GM18951 (cell line): ENCODE measurements at regions not wholly inside any gene's neighbourhood (a gene's known extent, or its start where the extent isn't known, plus 50 kb on each side); places are given as distances from the start of the nearest gene placed in this dataset.

ENCODE experiments used
- POLR2A ChIP-seq: IDR thresholded peaks from 4 replicates; pipeline ENCODE4 v1.6.1; 2011; ENCODE audit warnings: mild to moderate bottlenecking; ENCODE audit not compliant: insufficient read length, insufficient read depth; ENCODE audit errors: extremely low read depth
- in situ Hi-C: fragments of 300-500 bp; cut with MboI; formaldehyde crosslinking; loops from one replicate; pipeline ENCODE4 v1.12.0; 2022; ENCODE audit warnings: low sequenced_read_pairs, mixed read lengths, inconsistent platforms; ENCODE audit not compliant: unreplicated experiment

DNA sequence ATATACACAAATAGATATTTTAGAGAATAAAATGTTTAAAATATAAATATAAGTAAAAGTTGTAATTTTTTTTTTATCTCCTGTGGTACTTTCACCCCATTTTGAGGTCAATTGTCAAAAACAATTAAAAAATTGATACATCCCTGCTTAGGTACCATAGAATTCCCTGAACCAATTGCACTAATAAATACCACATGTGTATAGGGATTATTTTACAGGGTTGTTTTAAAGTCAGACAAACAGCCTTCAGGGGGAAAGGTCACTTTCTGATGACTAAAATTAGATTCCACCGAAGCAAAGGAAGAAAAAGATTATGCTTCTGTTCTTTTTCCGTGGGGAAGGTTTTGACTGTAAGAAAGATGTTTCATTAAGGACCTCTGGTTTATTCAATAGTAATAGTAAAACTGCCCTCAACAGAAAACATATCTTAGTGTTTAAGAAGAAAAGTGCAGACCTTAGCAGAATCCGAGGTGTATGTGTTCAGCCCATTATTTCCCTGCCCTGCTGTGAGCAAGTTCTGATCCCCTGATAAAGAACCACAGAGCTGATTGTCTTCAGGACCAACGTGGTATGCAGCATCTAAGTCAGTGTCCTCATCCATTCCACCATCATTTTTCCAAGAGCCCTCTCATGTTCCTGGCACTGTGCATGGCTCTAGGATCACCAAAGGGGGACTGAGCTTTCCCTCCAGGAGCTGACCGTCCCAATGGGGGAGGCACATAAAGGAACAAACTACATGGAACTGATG is 132.9 kb upstream of the IL12A start:
- in situ Hi-C loops, result no loop called here
- TF ChIP-seq POLR2A, result no peak

- in situ Hi-C loops, result no loop called here
- no peak for TF ChIP-seq POLR2A
These were observed 132.0 kb upstream of the IL12A start for GRCh38 chr3:159856590-159857104.

GRCh38 chr3:159857840-159858239 is 130.8 kb upstream of the IL12A start:
- in situ Hi-C loops, result no loop called here
- TF ChIP-seq POLR2A, result no peak

GRCh38 chr3:159858650-159859049 is 130.0 kb upstream of the IL12A start:
- in situ Hi-C loops, result no loop called here

DNA sequence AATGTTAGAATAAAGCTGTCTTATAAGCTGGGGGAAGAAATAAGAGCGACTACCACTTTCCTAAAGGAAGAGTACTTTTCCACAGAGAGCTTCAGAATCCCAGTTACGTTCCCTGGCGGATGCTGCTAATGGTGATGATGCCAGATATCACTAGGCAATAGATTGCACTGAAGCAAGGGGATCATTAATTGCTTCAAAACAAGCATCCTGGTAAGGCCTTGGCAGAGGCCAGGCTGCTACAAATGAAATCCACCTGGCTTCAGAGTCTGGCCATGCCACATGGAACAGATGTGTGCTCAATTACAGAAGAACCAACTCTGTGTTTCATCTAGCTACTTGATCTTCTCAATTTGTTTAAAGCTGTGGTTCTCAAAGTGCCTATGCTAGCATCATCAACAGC is 129.2 kb upstream of the IL12A start:
- in situ Hi-C loops, result no loop called here
- no peak for TF ChIP-seq POLR2A

More at GRCh38 chr3:159858650-159859049, 130.0 kb upstream of the IL12A start:
- TF ChIP-seq POLR2A, result no peak

DNA sequence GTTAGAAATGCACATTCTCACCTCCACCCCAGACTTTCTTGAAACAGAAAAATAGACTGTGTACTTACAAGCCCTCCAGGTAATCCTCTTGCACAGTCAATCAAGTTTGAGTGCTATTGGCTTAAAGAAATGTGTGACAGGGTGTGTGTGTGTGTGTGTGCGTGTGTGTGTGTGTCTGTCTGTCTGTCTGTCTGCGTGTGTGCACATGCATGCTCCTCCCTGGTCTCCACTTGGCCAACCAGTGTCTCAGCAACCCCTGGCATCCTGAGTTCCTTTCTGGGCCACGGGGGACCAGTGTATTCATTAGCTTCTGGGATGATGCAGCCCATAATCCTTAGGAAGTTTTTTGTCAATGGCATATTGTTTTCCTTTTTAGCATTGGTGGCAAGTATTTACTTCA is 128.8 kb upstream of the IL12A start:
- in situ Hi-C loops, result no loop called here
- TF ChIP-seq POLR2A, result no peak

DNA sequence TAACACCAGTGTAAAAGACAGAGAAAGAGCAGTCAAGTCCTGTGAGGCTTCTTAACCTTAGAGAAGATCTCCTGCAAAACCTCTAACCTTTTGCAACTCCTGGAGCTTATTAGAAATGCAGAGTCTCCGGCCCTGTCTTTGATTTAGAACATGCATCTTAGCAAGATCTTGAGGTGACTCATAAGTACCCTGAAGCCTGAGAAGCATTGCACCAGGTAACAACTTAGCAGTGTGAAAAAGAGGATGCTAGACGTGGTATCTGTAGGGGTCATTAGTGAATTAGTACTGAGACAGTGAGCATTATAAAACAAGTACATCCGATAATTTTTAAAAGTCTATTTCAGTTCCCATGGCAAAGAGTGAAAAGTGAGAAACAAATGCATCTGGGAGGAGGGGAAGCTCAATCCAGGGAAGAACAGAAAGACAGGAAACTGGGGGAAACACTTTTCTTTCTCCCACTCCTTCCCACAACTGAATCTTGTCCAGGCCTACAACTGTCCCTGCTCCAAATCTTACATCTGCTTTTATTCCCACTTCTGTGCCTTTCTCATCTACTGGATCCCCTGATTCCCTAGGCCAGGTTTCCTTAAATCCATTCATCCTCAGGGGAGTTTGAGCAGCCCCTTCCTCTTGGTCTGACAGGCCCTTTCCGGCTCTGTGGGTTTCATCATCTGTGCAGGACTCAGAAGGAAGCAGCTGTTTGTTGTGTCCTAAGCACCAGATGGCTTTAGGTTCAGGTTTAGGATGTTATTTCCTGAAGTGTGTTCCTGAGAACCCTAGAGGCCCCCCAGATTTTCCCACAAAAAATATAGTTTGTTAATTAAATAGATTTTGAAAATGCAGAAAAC is 128.1 kb upstream of the IL12A start:
- TF ChIP-seq POLR2A, result no peak
- in situ Hi-C loops, result no loop called here

DNA sequence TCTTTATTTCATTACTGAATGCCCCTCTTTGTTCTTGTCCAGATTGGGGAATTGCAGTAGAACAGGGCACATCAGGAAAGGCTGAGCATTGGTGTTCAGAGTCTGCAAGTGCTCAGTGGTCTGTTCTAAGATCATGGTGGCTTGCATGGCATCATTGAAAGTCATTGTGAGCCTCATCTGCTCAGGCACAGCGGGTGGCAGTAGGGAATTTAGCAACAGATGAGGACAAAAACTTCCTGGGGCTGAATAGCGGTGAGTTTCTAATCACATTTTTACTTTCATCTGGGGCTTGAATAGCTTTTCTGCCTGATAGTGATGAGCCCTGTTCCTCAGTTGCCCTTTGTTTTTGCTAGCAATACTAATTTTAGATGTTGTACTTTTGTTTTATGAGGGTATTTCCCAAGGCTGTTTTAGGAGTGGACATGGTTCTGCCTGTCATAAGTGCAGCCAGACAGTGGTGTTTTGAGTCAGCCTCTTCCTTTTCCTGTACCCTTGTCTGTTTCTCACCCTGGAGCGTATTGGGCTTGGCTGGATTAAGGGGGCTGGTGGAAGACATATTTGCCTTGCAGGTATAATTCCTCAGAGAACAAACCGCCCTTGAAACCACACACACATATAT is 127.2 kb upstream of the IL12A start:
- in situ Hi-C loops, result no loop called here
- no peak for TF ChIP-seq POLR2A

DNA sequence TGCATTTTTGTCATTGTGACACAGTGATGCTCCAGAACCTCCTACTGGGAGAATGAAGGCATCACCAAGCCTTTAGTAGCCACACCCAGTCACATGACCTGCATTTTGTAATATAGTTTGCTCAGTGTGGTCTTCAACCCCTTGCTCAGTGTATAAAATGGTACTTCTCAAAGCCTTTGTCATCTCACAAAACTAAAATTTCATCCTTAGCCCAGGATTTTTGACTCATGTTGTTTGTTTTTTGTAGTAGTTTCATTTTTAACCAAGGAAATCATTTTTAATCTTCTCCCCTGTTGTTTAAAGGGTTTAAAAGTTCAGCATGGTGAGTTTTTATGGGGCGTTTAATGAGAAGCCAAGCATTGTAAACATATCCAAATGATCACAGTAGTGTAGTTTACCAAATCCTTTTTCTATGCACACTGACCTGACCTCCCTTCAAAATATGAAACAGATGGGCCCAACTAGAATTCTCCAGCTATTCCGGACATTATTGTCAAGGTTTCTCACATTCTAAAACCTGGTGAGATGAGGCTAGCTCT is 123.5 kb upstream of the IL12A start:
- no peak for TF ChIP-seq POLR2A
- in situ Hi-C loops, result no loop called here

DNA sequence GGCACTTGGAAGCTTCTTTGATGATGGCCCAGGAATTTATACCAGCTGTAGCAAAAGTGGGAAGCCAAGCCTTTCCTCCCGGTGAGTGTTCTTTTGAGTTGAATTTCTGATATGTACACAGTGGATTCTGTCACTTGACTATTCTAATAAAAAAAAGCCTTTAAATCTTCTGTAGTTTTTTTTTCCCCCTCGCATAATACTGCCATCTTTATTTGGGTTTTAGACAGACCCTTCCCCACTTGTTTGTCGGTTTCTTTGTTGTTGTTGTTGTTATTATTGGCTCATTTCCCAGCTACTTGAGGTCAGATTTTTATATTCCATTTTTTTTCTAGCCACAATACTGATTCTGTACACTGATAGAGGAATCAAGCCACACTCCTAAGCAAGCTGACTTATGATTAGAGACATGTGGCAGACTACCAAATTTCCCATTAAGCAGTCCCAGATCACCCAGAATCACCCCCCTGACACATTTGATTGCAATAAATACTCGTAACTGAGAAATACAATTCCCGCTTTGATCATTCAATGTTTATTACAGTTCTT is 122.4 kb upstream of the IL12A start:
- in situ Hi-C loops, result no loop called here
- no peak for TF ChIP-seq POLR2A

GRCh38 chr3:159867372-159867771 is 121.3 kb upstream of the IL12A start:
- in situ Hi-C loops, result no loop called here
- no peak for TF ChIP-seq POLR2A

DNA sequence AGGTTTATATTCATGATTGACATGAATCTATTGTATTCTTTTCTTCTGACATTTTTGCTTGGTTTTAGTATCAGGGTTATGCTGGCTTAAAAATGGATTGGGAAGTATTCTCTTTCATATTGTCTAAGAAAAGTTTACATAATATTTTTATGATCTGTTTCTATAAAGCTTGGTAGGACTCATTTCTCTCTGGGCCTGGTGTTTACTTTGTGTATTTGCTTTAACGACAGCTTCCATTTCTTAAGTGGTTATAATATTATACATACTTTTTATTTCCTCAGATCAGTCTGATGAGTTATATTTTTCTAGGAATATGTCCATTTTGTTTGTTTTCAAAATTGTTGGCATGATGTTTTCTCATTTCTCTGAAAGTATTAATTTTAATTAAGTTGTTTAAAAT is 117.9 kb upstream of the IL12A start:
- TF ChIP-seq POLR2A, result no peak
- in situ Hi-C loops, result no loop called here
